NCI-H1417 treated with DMSO at 0.1 percent for 48 hours (cell line): ENCODE measurements at regions not wholly inside any gene's neighbourhood (a gene's known extent, or its start where the extent isn't known, plus 50 kb on each side); places are given as distances from the start of the nearest gene placed in this dataset.

Source experiments
- DNase-seq: peaks from one replicate; lab custom pipeline; 2025; lab: John Stamatoyannopoulos, UW

GRCh38 chr11:109972939-109973338 lies 120.3 kb upstream of the ZC3H12C start:
- no peak for DNase-seq

GRCh38 chr11:109973486-109973885 lies 119.7 kb upstream of the ZC3H12C start:
- DNase-seq: no peak

- no peak for DNase-seq
These were observed 118.7 kb upstream of the ZC3H12C start for GRCh38 chr11:109974523-109974922.

- DNase-seq: no peak
These were observed 114.3 kb upstream of the ZC3H12C start for GRCh38 chr11:109978895-109979294.

GRCh38 chr11:109981031-109981636 lies 112.1 kb upstream of the ZC3H12C start:
- DNase-seq: no peak

- no peak for DNase-seq
These were observed 109.8 kb upstream of the ZC3H12C start for GRCh38 chr11:109983358-109983757.

GRCh38 chr11:109984634-109985289 lies 108.4 kb upstream of the ZC3H12C start:
- no peak for DNase-seq

- DNase-seq: no peak
These were observed 106.7 kb upstream of the ZC3H12C start for GRCh38 chr11:109986488-109986887.

- no peak for DNase-seq
These were observed 101.4 kb upstream of the ZC3H12C start for GRCh38 chr11:109991835-109992234.

- DNase-seq: no peak
These were observed 99.4 kb upstream of the ZC3H12C start for GRCh38 chr11:109993786-109994185.

GRCh38 chr11:109994907-109995306 lies 98.3 kb upstream of the ZC3H12C start:
- no peak for DNase-seq

- DNase-seq: no peak
These were observed 97.1 kb upstream of the ZC3H12C start for GRCh38 chr11:109996060-109996459.

GRCh38 chr11:109998921-109999320 lies 94.3 kb upstream of the ZC3H12C start:
- DNase-seq: no peak

GRCh38 chr11:110000031-110000502 lies 93.1 kb upstream of the ZC3H12C start:
- no peak for DNase-seq

GRCh38 chr11:110000850-110001249 lies 92.3 kb upstream of the ZC3H12C start:
- DNase-seq: no peak

GRCh38 chr11:110003426-110003825 lies 89.8 kb upstream of the ZC3H12C start:
- DNase-seq: no peak

GRCh38 chr11:110011595-110011994 lies 81.6 kb upstream of the ZC3H12C start:
- no peak for DNase-seq

GRCh38 chr11:110015695-110016094 lies 77.5 kb upstream of the ZC3H12C start:
- no peak for DNase-seq

- no peak for DNase-seq
These were observed 73.5 kb upstream of the ZC3H12C start for GRCh38 chr11:110019675-110020074.

- DNase-seq: no peak
These were observed 70.6 kb upstream of the ZC3H12C start for GRCh38 chr11:110022548-110022947.

- DNase-seq: no peak
These were observed 69.5 kb upstream of the ZC3H12C start for GRCh38 chr11:110023711-110024110.

- no peak for DNase-seq
These were observed 66.2 kb upstream of the ZC3H12C start for GRCh38 chr11:110026858-110027626.
